ENCODE measurements at regions not wholly inside any gene's neighbourhood (a gene's known extent, or its start where the extent isn't known, plus 50 kb on each side); places are given as distances from the start of the nearest gene placed in this dataset.

GRCh38 chr6:72552938-72553337 lies 68.9 kb upstream of the KCNQ5 start:
- H3K36me3 ChIP-seq (ENCODE audit: low read depth), result no peaks in the 10 kb centered on the region
- peak overlapping the region; percentile 30 for H2AFZ ChIP-seq
- in situ Hi-C loops (cut with MboI), result no loop called here
- no peaks in the 10 kb centered on the region for H3K9me2 ChIP-seq (ENCODE audit: insufficient read depth)
- H3K4me2 ChIP-seq (ENCODE audit: unreplicated experiment), result peak overlapping the region; percentile 76
- H3K4me3 ChIP-seq, result peak overlapping the region; percentile 3; the same call in 1 of the 2 replicates
- TF ChIP-seq EZH2phosphoT487 (IDR thresholded peaks at IDR 0.05; ENCODE audit: insufficient read depth, low read depth) (no peak), EZH2 (IDR thresholded peaks at IDR 0.05; ENCODE audit: insufficient read depth, poor library complexity, severe bottlenecking) (no peak)
- no peaks in the 10 kb centered on the region for H3K79me2 ChIP-seq (ENCODE audit: insufficient read depth)
- peaks cover 47% of the 10 kb centered on the region for H3K4me1 ChIP-seq (ENCODE audit: insufficient read depth)
- H3K9me3 ChIP-seq (ENCODE audit: low read depth), result no peaks in the 10 kb centered on the region
- H3K27ac ChIP-seq, result peak overlapping the region; percentile 94
- H3F3A ChIP-seq (ENCODE audit: insufficient read depth), result peaks cover 50% of the 10 kb centered on the region
- no peaks in the 10 kb centered on the region for H3K27me3 ChIP-seq (replicated peaks; ENCODE audit: insufficient read depth)
- H4K20me1 ChIP-seq (ENCODE audit: insufficient read depth), result no peaks in the 10 kb centered on the region
- H3K9ac ChIP-seq, result peak overlapping the region; percentile 21
- WGBS, 2 experiments (ENCODE audit: low coverage in 1 of 2, low lambda C conversion rate in 2 of 2, missing lambda C conversion rate in 2 of 2), result 13 to 16% methylated on average over 4 of the region's 4 CpGs
- DNase-seq, result peak; percentile 73

- no peak for TF ChIP-seq EZH2 (IDR thresholded peaks at IDR 0.05; ENCODE audit: insufficient read depth, poor library complexity, severe bottlenecking)
- TF ChIP-seq EZH2phosphoT487 (IDR thresholded peaks at IDR 0.05; ENCODE audit: insufficient read depth, low read depth), result no peak
- Histone ChIP-seq H3K27me3 (replicated peaks; ENCODE audit: insufficient read depth) (no peaks in the 10 kb centered on the region), H3K9me3 (ENCODE audit: low read depth) (no peaks in the 10 kb centered on the region), H3K27ac (peak overlapping the region; percentile 94), H2AFZ (no peak overlapping the region), H3K4me3 (peak overlapping the region; percentile 47), H3F3A (ENCODE audit: insufficient read depth) (peaks cover 50% of the 10 kb centered on the region), H3K4me2 (ENCODE audit: unreplicated experiment) (peak overlapping the region; percentile 76), H4K20me1 (ENCODE audit: insufficient read depth) (no peaks in the 10 kb centered on the region), H3K79me2 (ENCODE audit: insufficient read depth) (no peaks in the 10 kb centered on the region), H3K9me2 (ENCODE audit: insufficient read depth) (no peaks in the 10 kb centered on the region), H3K9ac (peak overlapping the region; percentile 72), H3K36me3 (ENCODE audit: low read depth) (no peaks in the 10 kb centered on the region), H3K4me1 (ENCODE audit: insufficient read depth) (peaks cover 52% of the 10 kb centered on the region)
- in situ Hi-C loops (cut with MboI), result no loop called here
- 6% methylated on average over 7 of the region's 7 CpGs for WGBS, 2 experiments (ENCODE audit: low coverage in 1 of 2, low lambda C conversion rate in 2 of 2, missing lambda C conversion rate in 2 of 2)
- peak; percentile 95 for DNase-seq
Measured at GRCh38 chr6:72553531-72554511, 68.0 kb upstream of the KCNQ5 start.

- peak overlapping the region; percentile 47 for H3K9ac ChIP-seq
- peak overlapping the region; percentile 63; the same call in 1 of the 2 replicates for H2AFZ ChIP-seq
- H3K4me2 ChIP-seq (ENCODE audit: unreplicated experiment), result peak overlapping the region; percentile 76
- H3K36me3 ChIP-seq (ENCODE audit: low read depth), result no peaks in the 10 kb centered on the region
- in situ Hi-C loops (cut with MboI), result no loop called here
- WGBS, 2 experiments (ENCODE audit: low coverage in 1 of 2, low lambda C conversion rate in 2 of 2, missing lambda C conversion rate in 2 of 2), result 9 to 16% methylated on average over 4 of the region's 4 CpGs
- peak overlapping the region; percentile 9; the same call in 1 of the 2 replicates for H3K4me3 ChIP-seq
- H3K27ac ChIP-seq, result peak overlapping the region; percentile 94
- H3F3A ChIP-seq (ENCODE audit: insufficient read depth), result peaks cover 50% of the 10 kb centered on the region
- no peaks in the 10 kb centered on the region for H3K27me3 ChIP-seq (replicated peaks; ENCODE audit: insufficient read depth)
- peaks cover 55% of the 10 kb centered on the region for H3K4me1 ChIP-seq (ENCODE audit: insufficient read depth)
- peak; percentile 70 for DNase-seq
- TF ChIP-seq EZH2 (IDR thresholded peaks at IDR 0.05; ENCODE audit: insufficient read depth, poor library complexity, severe bottlenecking) (no peak), EZH2phosphoT487 (IDR thresholded peaks at IDR 0.05; ENCODE audit: insufficient read depth, low read depth) (no peak)
- no peaks in the 10 kb centered on the region for H3K79me2 ChIP-seq (ENCODE audit: insufficient read depth)
- no peaks in the 10 kb centered on the region for H4K20me1 ChIP-seq (ENCODE audit: insufficient read depth)
- no peaks in the 10 kb centered on the region for H3K9me2 ChIP-seq (ENCODE audit: insufficient read depth)
- no peaks in the 10 kb centered on the region for H3K9me3 ChIP-seq (ENCODE audit: low read depth)
Measured at GRCh38 chr6:72554761-72555221, 67.1 kb upstream of the KCNQ5 start.

GRCh38 chr6:72559067-72559466 lies 62.8 kb upstream of the KCNQ5 start:
- H3K79me2 ChIP-seq (ENCODE audit: insufficient read depth), result no peaks in the 10 kb centered on the region
- no peaks in the 10 kb centered on the region for H3K27me3 ChIP-seq (replicated peaks; ENCODE audit: insufficient read depth)
- H4K20me1 ChIP-seq (ENCODE audit: insufficient read depth), result no peaks in the 10 kb centered on the region
- peaks cover 46% of the 10 kb centered on the region for H3F3A ChIP-seq (ENCODE audit: insufficient read depth)
- H3K4me3 ChIP-seq, result no peak overlapping the region
- in situ Hi-C loops (cut with MboI), result no loop called here
- no peak overlapping the region for H3K9ac ChIP-seq
- H2AFZ ChIP-seq, result peak overlapping the region; percentile 57
- no peak for TF ChIP-seq EZH2 (IDR thresholded peaks at IDR 0.05; ENCODE audit: insufficient read depth, poor library complexity, severe bottlenecking)
- TF ChIP-seq EZH2phosphoT487 (IDR thresholded peaks at IDR 0.05; ENCODE audit: insufficient read depth, low read depth), result no peak
- DNase-seq, result no peak
- H3K27ac ChIP-seq, result no peak overlapping the region
- H3K36me3 ChIP-seq (ENCODE audit: low read depth), result no peaks in the 10 kb centered on the region
- no peak overlapping the region for H3K4me2 ChIP-seq (ENCODE audit: unreplicated experiment)
- H3K9me3 ChIP-seq (ENCODE audit: low read depth), result no peaks in the 10 kb centered on the region
- H3K9me2 ChIP-seq (ENCODE audit: insufficient read depth), result no peaks in the 10 kb centered on the region
- H3K4me1 ChIP-seq (ENCODE audit: insufficient read depth), result peaks cover 51% of the 10 kb centered on the region

Data from GM23248 (cell line).